ENCODE measurements at regions not wholly inside any gene's neighbourhood (a gene's known extent, or its start where the extent isn't known, plus 50 kb on each side); places are given as distances from the start of the nearest gene placed in this dataset.

GRCh38 chr7:10015687-10016086, 958.0 kb upstream of the PHF14 start:
- TF ChIP-seq CTCF (IDR thresholded peaks at IDR 0.05), result no peak
- no peak for TF ChIP-seq POLR2A (IDR thresholded peaks at IDR 0.05)
- TF ChIP-seq EP300 (IDR thresholded peaks at IDR 0.05), result no peak
